Thymus (tissue), 11 donors: ENCODE measurements at regions not wholly inside any gene's neighbourhood (a gene's known extent, or its start where the extent isn't known, plus 50 kb on each side); places are given as distances from the start of the nearest gene placed in this dataset.
"Not testable (repeated sequence)": the region's sequence is repeated elsewhere in the genome, so short reads cannot be mapped to it uniquely, and the experiment has no call there.

Experiments
- DNase-seq, 9 donors: peaks; one replicate each; pipeline ENCODE4 v3.0.0-alpha.2; 2013; ENCODE audit warnings: low spot score in 9 of 9, low read depth in 6 of 9, missing footprints in 1 of 9
- H3K27ac ChIP-seq, 2 donors: one replicate each; pipeline ENCODE4 v1.5.1; 2013; ENCODE audit warnings: control low read depth in 1 of 2, low read depth in 1 of 2, low read length in 1 of 2, mild to moderate bottlenecking in 1 of 2, moderate library complexity in 1 of 2
- H3K27me3 ChIP-seq, 2 donors: one replicate each; pipeline ENCODE4 v1.5.1; 2013; ENCODE audit warnings: low read length in 1 of 2; ENCODE audit not compliant: control insufficient read depth in 2 of 2, insufficient read depth in 1 of 2
- H3K36me3 ChIP-seq, 2 donors: one replicate each; pipeline ENCODE4 v1.5.1; 2013; ENCODE audit warnings: low read length in 1 of 2, mild to moderate bottlenecking in 1 of 2, moderate library complexity in 1 of 2; ENCODE audit not compliant: control insufficient read depth in 2 of 2, insufficient read depth in 2 of 2
- H3K4me1 ChIP-seq, 2 donors: one replicate each; pipeline ENCODE4 v1.5.1; 2013; ENCODE audit warnings: low read length in 2 of 2; ENCODE audit not compliant: control insufficient read depth in 2 of 2, insufficient read depth in 2 of 2
- H3K4me3 ChIP-seq, 2 donors: one replicate each; pipeline ENCODE4 v1.5.1; 2013; ENCODE audit warnings: low read length in 2 of 2, control low read depth in 1 of 2, mild to moderate bottlenecking in 1 of 2
- H3K9me3 ChIP-seq, 2 donors: one replicate each; pipeline ENCODE4 v1.5.1; 2013; ENCODE audit warnings: low read length in 1 of 2, mild to moderate bottlenecking in 1 of 2; ENCODE audit not compliant: control insufficient read depth in 2 of 2, insufficient read depth in 1 of 2
- WGBS: extraction: QIAGEN DNeasy Blood & Tissue Kit; methylation state at CpG from one replicate; pipeline ENCODE4 v1.1.7; 2013; 5-methylcytosine and 5-hydroxymethylcytosine counted together
- donor health status: healthy.

DNA sequence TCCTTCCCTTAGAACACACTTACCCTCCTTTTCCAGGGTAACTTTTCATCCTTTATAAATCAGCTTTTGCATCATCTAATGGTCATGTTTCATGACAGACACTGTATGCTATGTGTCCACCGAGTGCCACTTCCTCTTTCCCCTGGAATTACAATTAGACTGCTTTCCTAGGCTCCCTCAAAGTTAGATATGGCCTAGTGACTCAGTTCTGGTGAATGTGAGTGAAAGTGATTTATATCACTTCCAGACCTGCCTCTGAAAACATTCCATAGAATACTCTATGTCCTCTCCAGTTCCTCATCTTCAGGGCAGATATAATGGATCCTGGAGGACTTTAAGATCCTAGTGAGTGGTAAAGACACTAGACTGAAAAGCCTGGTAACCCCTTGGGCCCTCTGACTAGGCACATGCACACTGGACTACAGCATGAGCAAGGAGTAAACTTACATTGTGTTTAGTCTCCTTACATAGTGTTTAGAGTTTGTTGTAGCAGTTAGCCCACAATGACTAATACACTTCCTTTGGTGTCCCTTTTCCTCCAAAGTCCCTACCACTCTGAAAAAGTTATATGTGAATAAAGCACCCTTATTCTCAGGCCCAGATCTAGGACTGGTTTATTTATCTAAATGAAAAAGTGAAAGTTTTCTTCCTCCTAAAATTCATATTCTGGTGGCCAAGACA lies 59.3 kb downstream of the GPR88 start:
- DNase-seq: no peak
- H3K4me1 ChIP-seq: no peaks in the 10 kb centered on the region
- H3K9me3 ChIP-seq: no peaks in the 10 kb centered on the region
- H3K36me3 ChIP-seq: no peaks in the 10 kb centered on the region
- H3K27ac ChIP-seq: no peak overlapping the region
- H3K4me3 ChIP-seq: no peak overlapping the region
- 33% methylated on average over 1 of the region's 1 CpG for WGBS
- H3K27me3 ChIP-seq: no peaks in the 10 kb centered on the region

DNA sequence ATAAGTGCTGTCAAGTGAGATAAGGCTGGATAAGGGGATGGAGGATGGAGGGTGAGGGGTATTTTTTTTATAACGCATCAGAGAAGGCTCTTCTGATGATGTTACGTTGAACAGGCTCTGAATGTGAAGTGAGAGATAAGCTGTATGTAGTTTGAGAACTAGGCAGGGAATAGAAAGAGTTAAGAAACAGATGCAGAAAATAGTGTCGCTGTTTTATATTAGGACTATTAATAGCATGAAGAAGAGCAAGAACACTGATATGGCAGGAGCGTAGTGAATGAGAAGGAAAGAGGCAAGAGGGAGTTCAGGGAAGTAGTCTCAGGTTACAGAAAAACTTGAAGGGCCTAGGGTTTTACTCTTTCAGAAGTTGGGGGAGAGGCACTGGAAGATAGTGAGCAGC lies 59.8 kb downstream of the GPR88 start:
- no peak for DNase-seq
- H3K9me3 ChIP-seq: no peaks in the 10 kb centered on the region
- H3K27ac ChIP-seq: no peak overlapping the region
- no peaks in the 10 kb centered on the region for H3K36me3 ChIP-seq
- H3K4me3 ChIP-seq: no peak overlapping the region
- 59% methylated on average over 4 of the region's 4 CpGs for WGBS
- no peaks in the 10 kb centered on the region for H3K4me1 ChIP-seq
- no peaks in the 10 kb centered on the region for H3K27me3 ChIP-seq

DNA sequence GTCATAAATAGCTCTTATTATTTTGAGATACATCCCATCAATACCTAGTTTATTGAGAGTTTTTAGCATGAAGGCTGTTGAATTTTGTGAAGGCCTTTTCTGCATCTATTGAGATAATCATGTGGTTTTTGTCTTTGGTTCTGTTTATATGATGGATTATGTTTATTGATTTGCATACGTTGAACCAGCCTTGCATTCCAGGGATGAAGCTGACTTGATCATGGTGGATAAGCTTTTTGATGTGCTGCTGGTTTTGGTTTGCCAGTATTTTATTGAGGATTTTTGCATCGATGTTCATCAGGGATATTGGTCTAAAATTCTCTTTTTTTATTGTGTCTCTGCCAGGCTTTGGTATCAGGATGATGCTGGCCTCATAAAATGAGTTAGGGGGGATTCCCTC lies 62.4 kb downstream of the GPR88 start:
- H3K27ac ChIP-seq, H3K4me3 ChIP-seq, H3K27me3 ChIP-seq, H3K9me3 ChIP-seq, H3K36me3 ChIP-seq, H3K4me1 ChIP-seq, DNase-seq: not testable (repeated sequence)
- 96% methylated on average over 2 of the region's 2 CpGs for WGBS

DNA sequence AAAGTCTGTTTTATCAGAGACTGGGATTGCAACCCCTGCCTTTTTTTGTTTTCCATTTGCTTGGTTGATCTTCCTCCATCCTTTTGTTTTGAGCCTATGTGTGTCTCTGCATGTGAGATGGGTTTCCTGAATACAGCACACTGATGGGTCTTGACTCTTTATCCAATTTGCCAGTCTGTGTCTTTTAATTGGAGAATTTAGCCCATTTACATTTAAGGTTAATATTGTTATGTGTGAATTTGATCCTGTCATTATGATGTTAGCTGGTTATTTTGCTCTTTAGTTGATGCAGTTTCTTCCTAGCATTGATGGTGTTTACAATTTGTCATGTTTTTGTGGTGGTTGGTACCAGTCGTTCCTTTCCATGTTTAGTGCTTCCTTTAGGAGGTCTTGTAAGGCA lies 64.1 kb downstream of the GPR88 start:
- WGBS: 94% methylated on average over 1 of the region's 1 CpG
- H3K27ac ChIP-seq: not testable (repeated sequence)

DNA sequence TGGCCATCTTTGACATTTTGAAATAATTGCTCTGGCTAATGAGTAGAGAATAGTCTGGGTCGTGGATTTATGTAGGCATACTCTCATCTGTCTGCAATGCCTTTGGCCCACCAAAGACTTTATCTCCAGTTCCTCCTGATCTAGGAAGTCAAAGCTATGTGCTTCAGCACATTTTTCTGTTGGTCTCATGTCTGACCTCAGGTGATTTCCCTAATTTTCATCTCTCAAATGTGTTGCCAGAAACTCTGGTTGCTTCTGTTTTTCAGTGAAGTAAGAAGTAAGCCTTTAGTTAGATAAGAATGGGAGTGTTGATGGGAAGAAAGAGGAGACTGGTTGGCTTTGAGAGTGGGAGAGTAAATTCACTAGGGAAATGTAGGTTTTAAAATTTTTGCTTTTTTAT lies 66.4 kb downstream of the GPR88 start:
- Histone ChIP-seq H3K9me3 (peaks cover 0 to 5% of the 10 kb centered on the region in 2 donors), H3K4me3 (no peak overlapping the region), H3K27me3 (no peaks in the 10 kb centered on the region), H3K4me1 (no peaks in the 10 kb centered on the region), H3K27ac (no peak overlapping the region), H3K36me3 (no peaks in the 10 kb centered on the region)
- DNase-seq: no peak
- 92% methylated on average over 1 of the region's 1 CpG for WGBS

More for the DNA sequence above, 64.1 kb downstream of the GPR88 start:
- H3K27me3 ChIP-seq, H3K4me1 ChIP-seq, DNase-seq, H3K9me3 ChIP-seq, H3K36me3 ChIP-seq, H3K4me3 ChIP-seq: not testable (repeated sequence)

DNA sequence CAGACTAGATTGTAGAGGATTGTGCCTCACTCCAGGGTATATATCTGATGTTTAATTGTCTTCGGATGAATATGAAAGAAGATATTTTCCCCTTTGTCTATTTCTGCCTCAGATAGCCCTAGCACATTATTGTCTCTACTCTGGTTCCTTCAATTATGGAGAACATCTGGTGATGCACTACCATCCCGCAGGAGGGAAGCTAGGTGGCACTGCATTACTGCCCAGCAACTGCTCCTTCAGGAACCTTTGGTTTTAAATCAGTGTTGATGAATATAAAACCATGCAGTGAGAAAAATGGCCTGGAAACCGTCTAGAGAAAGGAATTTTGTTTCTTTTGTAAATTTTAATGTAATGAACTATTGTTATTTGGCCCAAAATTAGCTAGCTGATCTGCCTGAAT lies 68.5 kb downstream of the GPR88 start:
- H3K27ac ChIP-seq: no peak overlapping the region
- 56% methylated on average over 3 of the region's 3 CpGs for WGBS

DNA sequence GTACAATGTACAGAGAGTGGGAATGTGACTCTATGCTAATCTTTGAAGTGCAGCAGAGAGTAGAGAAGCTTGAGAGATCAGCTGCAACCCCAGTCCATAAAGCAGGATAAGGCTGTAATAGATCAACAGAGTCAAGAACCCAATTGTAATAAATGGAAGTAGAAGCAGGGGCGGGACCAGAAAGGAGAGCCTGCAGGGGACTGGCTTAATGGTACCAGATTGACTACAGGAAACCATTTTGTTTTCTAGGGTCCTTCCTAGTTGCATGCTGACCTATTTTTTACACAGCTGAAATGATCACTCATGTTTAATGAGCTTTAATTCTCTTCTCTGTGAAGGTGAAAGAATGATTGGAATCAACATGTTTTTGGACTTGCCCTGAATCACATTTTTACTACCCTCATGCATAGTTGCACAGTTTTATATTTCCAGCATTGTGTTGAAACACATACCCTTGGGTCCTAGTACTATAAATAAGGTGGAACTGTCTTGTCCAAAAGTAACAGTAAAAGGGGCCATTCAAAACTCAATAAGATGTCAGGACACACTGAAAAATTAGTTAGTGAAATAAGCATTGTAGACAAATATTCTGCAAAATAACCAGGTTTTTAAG lies 69.8 kb downstream of the GPR88 start:
- H3K27ac ChIP-seq: no peak overlapping the region
- 100% methylated on average over 1 of the region's 1 CpG for WGBS
- no peak for DNase-seq

More for the DNA sequence above, 68.5 kb downstream of the GPR88 start:
- H3K36me3 ChIP-seq: no peaks in the 10 kb centered on the region
- DNase-seq: no peak
- H3K4me1 ChIP-seq: peaks cover 0 to 2% of the 10 kb centered on the region in 2 donors
- H3K27me3 ChIP-seq: no peaks in the 10 kb centered on the region
- H3K9me3 ChIP-seq: peaks cover 0 to 5% of the 10 kb centered on the region in 2 donors
- H3K4me3 ChIP-seq: no peak overlapping the region

DNA sequence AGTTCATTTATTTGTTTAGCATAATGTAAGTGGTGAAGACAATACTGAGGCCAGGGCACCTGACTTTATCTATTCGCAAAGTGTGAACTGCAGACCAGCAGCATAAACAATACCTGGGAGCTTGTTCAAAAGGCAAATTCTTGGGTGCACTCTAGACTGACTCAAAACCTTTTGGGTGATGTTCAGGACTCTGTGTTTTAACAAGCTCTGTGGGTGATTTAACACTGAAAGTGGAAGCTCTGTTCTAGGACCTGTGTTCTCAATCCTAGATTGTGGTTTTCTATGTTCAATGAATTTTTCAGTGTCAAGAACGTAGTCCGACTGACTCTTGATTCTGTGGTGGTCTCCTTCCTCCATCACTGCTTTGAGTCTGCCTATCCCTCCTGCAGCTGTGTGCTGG lies 71.9 kb downstream of the GPR88 start:
- Histone ChIP-seq H3K36me3 (no peaks in the 10 kb centered on the region), H3K27ac (no peak overlapping the region), H3K9me3 (no peaks in the 10 kb centered on the region), H3K4me3 (no peak overlapping the region), H3K4me1 (peaks cover 11 to 15% of the 10 kb centered on the region in 2 donors), H3K27me3 (no peaks in the 10 kb centered on the region)
- no peak for DNase-seq
- WGBS: 94% methylated on average over 3 of the region's 3 CpGs

More for the DNA sequence above, 69.8 kb downstream of the GPR88 start:
- Histone ChIP-seq H3K4me3 (no peak overlapping the region), H3K27me3 (no peaks in the 10 kb centered on the region), H3K4me1 (peaks cover 0 to 2% of the 10 kb centered on the region in 2 donors), H3K9me3 (peaks cover 0 to 5% of the 10 kb centered on the region in 2 donors), H3K36me3 (no peaks in the 10 kb centered on the region)

DNA sequence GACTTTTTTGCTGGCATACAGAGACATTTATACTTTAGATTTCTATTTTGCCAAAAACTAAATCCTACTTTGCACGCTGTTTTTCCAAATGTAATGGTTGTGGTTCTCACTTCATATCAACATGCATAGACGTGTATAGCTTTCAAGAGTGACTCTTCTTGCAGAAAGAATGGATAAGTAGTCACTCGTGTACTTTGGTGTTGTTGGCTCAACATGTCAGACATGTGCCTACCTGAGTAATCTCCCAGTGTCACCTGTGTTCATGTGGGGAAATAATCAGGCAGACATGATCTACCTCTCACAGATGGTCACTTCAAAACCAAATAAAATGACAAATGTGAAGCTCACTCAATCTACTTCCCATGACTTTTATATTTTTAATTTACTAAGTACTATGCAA lies 73.1 kb downstream of the GPR88 start:
- DNase-seq: no peak
- peaks cover 11 to 17% of the 10 kb centered on the region in 2 donors for H3K4me1 ChIP-seq
- no peak overlapping the region for H3K4me3 ChIP-seq
- WGBS: 95% methylated on average over 3 of the region's 3 CpGs
- no peak overlapping the region for H3K27ac ChIP-seq
- H3K27me3 ChIP-seq: no peaks in the 10 kb centered on the region
- H3K36me3 ChIP-seq: no peaks in the 10 kb centered on the region
- no peaks in the 10 kb centered on the region for H3K9me3 ChIP-seq
